OCI-LY7 (cell line): ENCODE measurements at regions not wholly inside any gene's neighbourhood (a gene's known extent, or its start where the extent isn't known, plus 50 kb on each side); places are given as distances from the start of the nearest gene placed in this dataset.

Experiments used
- CTCF ChIP-seq: fragments of 200-600 bp; sonication (generic); conservative IDR thresholded peaks from 2 replicates; pipeline ENCODE4 v1.5.1; 2014; ENCODE audit warnings: mild to moderate bottlenecking, antibody characterized with exemption, low read length, moderate library complexity, mixed read lengths
- EZH2phosphoT487 ChIP-seq: fragments of 200-600 bp; sonication (generic); IDR thresholded peaks from 2 replicates; pipeline ENCODE4 v1.6.1; 2018; ENCODE audit warnings: low read depth, borderline replicate concordance, mild to moderate bottlenecking, mixed run types, antibody characterized with exemption, low read length, moderate library complexity, mixed read lengths

GRCh38 chrX:95536111-95536510, 1148.5 kb upstream of the DIAPH2 start:
- TF ChIP-seq CTCF (no peak), EZH2phosphoT487 (no peak)
